GM23248 (cell line): ENCODE measurements at regions not wholly inside any gene's neighbourhood (a gene's known extent, or its start where the extent isn't known, plus 50 kb on each side); places are given as distances from the start of the nearest gene placed in this dataset.

Source experiments
- EZH2 ChIP-seq: fragments of 200-600 bp; sonication (generic); IDR thresholded peaks from 2 replicates; pipeline ENCODE4 v1.6.1; 2018; ENCODE audit warnings: antibody characterized with exemption, mild to moderate bottlenecking; ENCODE audit not compliant: insufficient read depth, poor library complexity, severe bottlenecking
- EZH2phosphoT487 ChIP-seq: fragments of 200-600 bp; sonication (generic); IDR thresholded peaks from 2 replicates; pipeline ENCODE4 v1.6.1; 2018; ENCODE audit warnings: antibody characterized with exemption, moderate library complexity, mild to moderate bottlenecking, low read depth; ENCODE audit not compliant: insufficient read depth

DNA sequence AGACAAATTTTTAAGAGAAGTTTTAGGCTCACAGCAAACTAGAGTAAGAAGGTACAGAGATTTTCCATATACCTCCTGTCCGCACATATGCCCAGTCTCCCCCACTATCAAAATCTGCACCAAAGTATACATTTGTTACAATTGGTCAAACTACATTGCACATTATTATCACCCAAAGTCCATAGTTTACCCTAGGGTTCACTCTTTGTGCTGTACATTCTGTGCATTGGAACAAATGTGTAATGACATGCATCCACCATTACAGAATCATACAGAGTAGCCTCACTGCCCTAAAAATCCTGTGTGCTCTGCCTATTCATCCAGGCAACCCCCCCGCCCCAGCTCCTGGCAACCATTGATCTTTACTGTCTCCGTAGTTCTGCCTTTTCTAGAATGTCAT, 61.7 kb upstream of the SPRED2 start:
- no peak for TF ChIP-seq EZH2
- no peak for TF ChIP-seq EZH2phosphoT487
